PFSK-1 (cell line): ENCODE measurements at regions not wholly inside any gene's neighbourhood (a gene's known extent, or its start where the extent isn't known, plus 50 kb on each side); places are given as distances from the start of the nearest gene placed in this dataset.

Source experiments
- POLR2AphosphoS5 ChIP-seq: IDR thresholded peaks from 2 replicates; pipeline ENCODE4 v1.6.1; 2012; ENCODE audit warnings: low read depth, mild to moderate bottlenecking, control low read depth, low read length, moderate library complexity
- REST ChIP-seq, 2 experiments: IDR thresholded peaks; 2 replicates each; pipeline versions ENCODE4 v1.6.1 to v1.8.0; 2011 to 2012; ENCODE audit warnings: low read depth in 2 of 2, low read length in 2 of 2, control low read depth in 1 of 2, inconsistent platforms in 1 of 2, mild to moderate bottlenecking in 1 of 2, moderate library complexity in 1 of 2; ENCODE audit not compliant: insufficient read depth in 1 of 2
- SIN3A ChIP-seq: IDR thresholded peaks from 2 replicates; pipeline ENCODE4 v1.6.1; 2012; ENCODE audit warnings: mild to moderate bottlenecking, low read length, moderate library complexity, borderline replicate concordance; ENCODE audit not compliant: insufficient read depth

- TF ChIP-seq REST (IDR thresholded peaks at IDR 0.05; ENCODE audit: insufficient read depth in 1 of 2, low read depth in 2 of 2, low read length in 2 of 2) (no peak), SIN3A (no peak), POLR2AphosphoS5 (no peak)
Measured at GRCh38 chr6:15792842-15793241, 130.0 kb upstream of the DTNBP1 start.
